CD4-positive, alpha-beta memory T cell (primary cell): ENCODE measurements at regions not wholly inside any gene's neighbourhood (a gene's known extent, or its start where the extent isn't known, plus 50 kb on each side); places are given as distances from the start of the nearest gene placed in this dataset. TPM values are rescaled to one million over a fixed set of nuclear protein-coding genes. Genes with fewer than 3 reads are reported as not detected.
"Not testable (repeated sequence)": the region's sequence is repeated elsewhere in the genome, so short reads cannot be mapped to it uniquely, and the experiment has no call there.

Experiments used
- CTCF ChIA-PET: fragments of 350-600 bp; sonication (Branson Sonifier 250); formaldehyde crosslinking; loops from one replicate; lab custom pipeline; 2021; ENCODE audit warnings: inconsistent platforms; ENCODE audit not compliant: partially characterized antibody; lab: Charles Lee
- POLR2A ChIA-PET: fragments of 350-600 bp; sonication (Branson Sonifier 250); formaldehyde crosslinking; loops from one replicate; lab custom pipeline; 2021; ENCODE audit not compliant: partially characterized antibody; lab: Charles Lee
- DNase-seq, 5 donors: peaks; one replicate each; pipeline versions ENCODE4 v3.0.0 to v3.0.0-alpha.2; 2020 to 2022; ENCODE audit warnings: mixed read lengths in 1 of 5
- H3K27ac ChIP-seq: one replicate; pipeline ENCODE4 v1.7.0; 2013; ENCODE audit warnings: low read depth, low read length
- H3K27me3 ChIP-seq: 2 replicates; pipeline ENCODE4 v1.7.0; 2013; ENCODE audit warnings: mild to moderate bottlenecking, low read length, moderate library complexity; ENCODE audit not compliant: insufficient read depth
- H3K36me3 ChIP-seq: 2 replicates; pipeline ENCODE4 v1.7.0; 2013; ENCODE audit warnings: mild to moderate bottlenecking, low read length, moderate library complexity; ENCODE audit not compliant: insufficient read depth
- H3K4me1 ChIP-seq: 2 replicates; pipeline ENCODE4 v1.7.0; 2013; ENCODE audit warnings: mild to moderate bottlenecking, low read length, moderate library complexity; ENCODE audit not compliant: insufficient read depth
- H3K4me3 ChIP-seq, 2 donors: one replicate each; pipeline ENCODE4 v1.7.0; 2013; ENCODE audit warnings: low read length in 2 of 2, mild to moderate bottlenecking in 1 of 2
- H3K9me3 ChIP-seq, 2 donors: one replicate each; pipeline ENCODE4 v1.7.0; 2013; ENCODE audit warnings: low read length in 2 of 2, control low read depth in 1 of 2; ENCODE audit not compliant: control insufficient read depth in 1 of 2
- H3K27ac Mint-ChIP-seq, 7 donors: one replicate each; pipeline ENCODE4 v1.8.0; 2020 to 2021; ENCODE audit warnings: mixed read lengths in 7 of 7, mild to moderate bottlenecking in 6 of 7, inconsistent platforms in 3 of 7, moderate library complexity in 3 of 7
- H3K27me3 Mint-ChIP-seq, 2 donors: one replicate each; pipeline ENCODE4 v1.8.0; 2020 to 2021; ENCODE audit warnings: mixed read lengths in 2 of 2
- H3K36me3 Mint-ChIP-seq, 2 donors: one replicate each; pipeline ENCODE4 v1.8.0; 2020 to 2021; ENCODE audit warnings: mixed read lengths in 2 of 2, inconsistent platforms in 1 of 2, mild to moderate bottlenecking in 1 of 2
- H3K4me1 Mint-ChIP-seq, 4 donors: one replicate each; pipeline ENCODE4 v1.8.0; 2020 to 2021; ENCODE audit warnings: mixed read lengths in 4 of 4, mild to moderate bottlenecking in 1 of 4
- H3K4me3 Mint-ChIP-seq, 8 donors: one replicate each; pipeline ENCODE4 v1.8.0; 2020 to 2021; ENCODE audit warnings: mixed read lengths in 8 of 8, mild to moderate bottlenecking in 7 of 8, moderate library complexity in 6 of 8, inconsistent platforms in 3 of 8
- H3K9me3 Mint-ChIP-seq, 8 donors: one replicate each; pipeline ENCODE4 v1.8.0; 2020 to 2021; ENCODE audit warnings: mixed read lengths in 8 of 8, mild to moderate bottlenecking in 5 of 8, inconsistent platforms in 3 of 8, moderate library complexity in 1 of 8
- intact Hi-C: fragments of 100-400 bp; cut with micrococcal nuclease; formaldehyde crosslinking; loops from one replicate; pipeline ENCODE4 v1.15.1; 2023
- microRNA-seq: library from miRNA; unstranded; fragments of <30 nt; microRNA quantifications from one replicate; pipeline ENCODE4 v1.2.0, GENCODE V29; 2021; ENCODE audit warnings: borderline replicate concordance, borderline number of aligned reads, borderline microRNAs expressed, mixed read lengths

DNA sequence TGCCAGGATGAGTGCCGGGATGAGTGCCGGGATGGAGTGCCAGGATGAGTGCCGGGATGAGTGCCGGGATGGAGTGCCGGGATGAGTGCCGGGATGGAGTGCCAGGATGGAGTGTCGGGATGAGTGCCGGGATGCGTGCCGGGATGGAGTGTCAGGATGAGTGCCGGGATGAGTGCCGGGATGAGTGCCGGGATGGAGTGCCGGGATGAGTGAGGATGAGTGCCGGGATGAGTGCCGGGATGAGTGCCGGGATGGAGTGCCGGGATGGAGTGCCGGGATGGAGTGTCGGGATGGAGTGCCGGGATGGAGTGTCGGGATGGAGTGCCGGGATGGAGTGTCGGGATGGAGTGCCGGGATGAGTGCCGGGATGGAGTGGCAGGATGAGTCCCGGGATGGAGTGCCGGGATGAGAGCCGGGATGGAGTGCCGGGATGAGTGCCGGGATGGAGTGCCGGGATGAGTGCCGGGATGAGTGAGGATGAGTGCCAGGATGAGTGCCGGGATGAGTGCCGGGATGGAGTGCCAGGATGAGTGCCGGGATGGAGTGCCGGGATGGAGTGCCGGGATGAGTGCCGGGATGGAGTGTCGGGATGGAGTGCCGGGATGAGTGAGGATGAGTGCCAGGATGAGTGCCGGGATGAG is 52.1 kb upstream of the HELT start:
- peaks cover 7 to 12% (median 8%) of the 10 kb centered on the region in 4 donors for H3K4me1 Mint-ChIP-seq

GRCh38 chr4:184967699-184968098 is 50.6 kb upstream of the HELT start:
- peak; percentile 38 to 73 (median 51) for DNase-seq
- H3K27me3 ChIP-seq, CTCF ChIA-PET, POLR2A ChIA-PET, H3K27ac ChIP-seq, intact Hi-C loops, H3K4me1 ChIP-seq, H3K36me3 ChIP-seq, H3K36me3 Mint-ChIP-seq, H3K4me3 ChIP-seq, H3K9me3 ChIP-seq: not testable (repeated sequence)
- Mint-ChIP-seq H3K4me3 (peak overlapping the region; percentile 3 to 88 (median 76)), H3K27ac (peak overlapping the region in 6 of 7 donors; percentile 94 to 100 (median 98)), H3K9me3 (peaks cover 2 to 39% (median 11%) of the 10 kb centered on the region in 8 donors), H3K4me1 (peaks cover 7 to 12% (median 8%) of the 10 kb centered on the region in 4 donors), H3K27me3 (peaks cover 2 to 15% of the 10 kb centered on the region in 2 donors)

More for the DNA sequence above, 52.1 kb upstream of the HELT start:
- peak overlapping the region in 3 of 8 donors; percentile 26 to 87 (median 53) for H3K4me3 Mint-ChIP-seq
- H3K4me1 ChIP-seq, H3K36me3 ChIP-seq, H3K4me3 ChIP-seq, intact Hi-C loops, CTCF ChIA-PET, POLR2A ChIA-PET, H3K27ac ChIP-seq, H3K9me3 ChIP-seq, H3K36me3 Mint-ChIP-seq, H3K27me3 ChIP-seq: not testable (repeated sequence)
- DNase-seq, result peak in 4 of 5 donors; percentile 29 to 48 (median 38)
- peaks cover 2 to 39% (median 8%) of the 10 kb centered on the region in 8 donors for H3K9me3 Mint-ChIP-seq
- H3K27me3 Mint-ChIP-seq, result peaks cover 2 to 12% of the 10 kb centered on the region in 2 donors
- peak overlapping the region in 5 of 7 donors; percentile 36 to 100 (median 65) for H3K27ac Mint-ChIP-seq

DNA sequence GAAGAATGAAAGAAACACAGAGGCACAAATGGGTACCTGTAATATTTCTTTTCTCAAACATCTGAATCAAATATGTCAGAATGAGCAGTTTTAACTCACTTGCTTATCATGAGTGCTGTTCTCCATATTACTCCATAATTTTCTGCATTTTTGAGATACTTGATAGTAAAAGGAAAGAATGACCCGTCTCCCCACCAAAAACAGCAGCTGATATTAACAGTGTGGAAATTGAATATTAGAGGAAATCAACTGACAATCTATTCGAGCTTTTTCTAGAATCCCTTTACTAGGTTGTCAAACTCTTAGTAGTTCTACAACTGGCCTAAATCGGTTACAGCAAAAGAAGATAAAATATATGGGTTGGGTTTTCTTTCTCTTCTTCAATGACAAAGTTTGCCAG is 49.9 kb upstream of the HELT start:
- Histone ChIP-seq H3K27me3 (no peaks in the 10 kb centered on the region), H3K9me3 (no peaks in the 10 kb centered on the region), H3K4me3 (no peak overlapping the region), H3K27ac (no peak overlapping the region), H3K36me3 (no peaks in the 10 kb centered on the region), H3K4me1 (no peaks in the 10 kb centered on the region)
- intact Hi-C loops, result no loop called here
- POLR2A ChIA-PET, result no interaction called here
- CTCF ChIA-PET, result interaction anchor here (1.3 to 1.7 kb wide), 2 partner anchors 37 to 704 kb away, joined by 3 read pairs; no protein-coding TSS in a partner anchor
- H3K9me3 Mint-ChIP-seq, result peaks cover 2 to 39% (median 11%) of the 10 kb centered on the region in 8 donors
- peaks cover 7 to 12% (median 8%) of the 10 kb centered on the region in 4 donors for H3K4me1 Mint-ChIP-seq
- H3K27me3 Mint-ChIP-seq, result peaks cover 2 to 17% of the 10 kb centered on the region in 2 donors
- H3K36me3 Mint-ChIP-seq, result peaks cover 0 to 6% of the 10 kb centered on the region in 2 donors
- DNase-seq, result peak in 3 of 5 donors; percentile 11 to 22 (median 11)
- H3K4me3 Mint-ChIP-seq, result peak overlapping the region in 1 of 8 donors; percentile 1
- H3K27ac Mint-ChIP-seq, result peak overlapping the region in 5 of 7 donors; percentile 95 to 100 (median 99)

Small RNAs in the stretch of these regions (microRNA-seq; reads per million reads assigned to microRNA genes)
- not detected for gene MIR4455
